Activated CD4-positive, alpha-beta T cell treated with anti-CD3 and anti-CD28 coated beads, Interleukin-2, Interleukin-6, amounts not matched to agents 100 ng/mL and 50 ng/mL, durations not matched to agents 16 hours and 8 hours (primary cell): ENCODE measurements at regions not wholly inside any gene's neighbourhood (a gene's known extent, or its start where the extent isn't known, plus 50 kb on each side); places are given as distances from the start of the nearest gene placed in this dataset.
"Not testable (repeated sequence)": the region's sequence is repeated elsewhere in the genome, so short reads cannot be mapped to it uniquely, and the experiment has no call there.

ENCODE experiments used
- DNase-seq: peaks from one replicate; pipeline ENCODE4 v3.0.0-alpha.2; 2020

DNA sequence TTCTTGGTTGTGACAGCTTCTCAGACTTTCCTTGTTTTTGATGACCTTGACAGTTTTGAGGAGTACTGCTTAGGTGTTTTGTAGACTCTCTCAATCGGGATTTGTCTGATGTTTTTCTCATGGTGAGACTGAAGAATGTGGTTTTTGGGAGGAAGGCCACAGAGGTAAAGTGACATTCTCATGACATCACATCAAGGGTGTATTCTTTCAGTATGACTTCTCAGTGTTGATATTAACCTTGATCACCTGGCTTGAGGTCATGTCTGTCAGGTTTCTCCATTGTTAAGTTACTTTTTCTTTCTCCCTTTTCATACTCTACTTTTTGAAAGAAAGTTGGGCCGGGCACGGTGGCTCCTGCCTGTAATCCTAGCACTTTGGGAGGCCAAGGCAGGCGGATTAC lies 269.9 kb downstream of the ZNF37A start:
- DNase-seq: not testable (repeated sequence)

DNA sequence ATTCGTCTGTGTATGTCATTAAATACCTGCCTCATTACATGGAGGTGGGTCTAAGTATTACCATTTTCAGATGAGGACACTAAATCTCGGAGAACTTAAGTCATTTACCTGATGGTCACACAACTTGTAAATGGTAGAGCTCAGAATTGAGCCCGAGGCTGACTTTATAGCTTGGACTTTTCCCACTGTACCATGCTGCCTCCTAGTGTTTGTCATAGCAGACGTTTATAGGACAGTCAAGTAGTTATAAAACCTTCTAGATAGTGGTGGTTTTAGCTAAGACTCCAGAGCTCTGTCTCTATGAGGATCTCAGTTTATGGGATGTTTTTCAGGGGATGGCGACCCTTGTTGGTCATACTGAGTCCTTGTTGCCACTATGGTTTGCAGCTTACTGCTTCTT lies 271.8 kb downstream of the ZNF37A start:
- DNase-seq: peak; percentile 12

DNA sequence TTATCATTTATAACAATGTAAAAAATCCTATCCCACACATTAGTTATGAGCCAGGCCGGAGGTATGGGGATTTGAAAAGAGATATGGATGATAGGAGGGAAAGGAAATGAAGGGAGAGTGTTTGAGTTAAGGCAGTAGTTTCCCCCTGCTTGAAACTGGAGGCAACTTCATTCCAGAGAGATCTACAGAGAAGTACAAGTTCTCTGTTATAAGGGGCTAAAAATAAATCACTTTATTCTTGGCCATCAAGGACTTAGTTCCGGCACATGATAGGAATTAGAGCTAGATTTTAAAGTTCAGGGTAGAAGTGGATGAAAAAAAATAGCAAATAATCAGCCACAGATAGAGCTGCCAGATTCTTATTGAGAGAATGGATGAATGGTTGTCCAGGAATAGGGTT lies 289.7 kb downstream of the ZNF37A start:
- not testable (repeated sequence) for DNase-seq

DNA sequence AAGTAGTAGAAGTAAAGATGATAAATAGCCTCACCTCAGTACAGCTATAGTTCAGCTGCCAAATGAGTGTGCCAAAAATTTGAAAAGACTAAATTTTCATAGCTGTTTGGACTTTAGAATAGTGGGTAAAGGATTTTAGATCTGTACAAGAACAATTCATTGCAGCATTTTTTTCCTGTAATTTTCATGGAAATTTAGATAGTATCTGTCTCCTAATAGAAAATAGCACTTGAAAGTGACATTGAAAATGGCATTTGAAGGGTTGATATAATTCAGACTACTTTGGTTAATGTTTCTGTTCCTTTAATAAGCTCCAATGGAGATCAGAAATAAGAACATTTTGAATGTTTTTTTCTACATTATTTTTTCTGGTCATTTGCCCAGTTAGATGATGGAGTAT lies 292.7 kb downstream of the ZNF37A start:
- DNase-seq: not testable (repeated sequence)

GRCh38 chr10:38390725-38391124 lies 296.6 kb downstream of the ZNF37A start:
- peak; percentile 53 for DNase-seq

DNA sequence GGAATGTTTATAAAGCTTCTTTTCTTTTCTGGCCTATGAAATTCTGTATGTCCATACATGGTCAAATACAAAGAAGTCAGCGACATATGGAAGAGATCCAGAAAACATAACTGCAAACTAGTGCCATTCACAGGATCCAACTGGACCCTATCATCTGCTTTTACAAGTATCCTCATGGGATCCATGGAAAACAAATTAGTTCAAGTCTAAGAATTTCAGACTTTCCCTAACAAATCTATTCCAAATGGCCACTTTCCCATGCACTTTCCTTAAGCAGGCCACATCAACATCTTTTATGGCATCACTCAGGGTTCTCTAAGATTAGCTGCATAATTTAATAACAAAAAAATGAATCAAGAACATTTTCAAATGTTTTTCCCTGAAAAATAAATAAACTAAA lies 301.3 kb downstream of the ZNF37A start:
- not testable (repeated sequence) for DNase-seq

GRCh38 chr10:38396178-38396954 lies 302.2 kb downstream of the ZNF37A start:
- not testable (repeated sequence) for DNase-seq

GRCh38 chr10:38401565-38401964 lies 307.4 kb downstream of the ZNF37A start:
- DNase-seq: not testable (repeated sequence)

GRCh38 chr10:38402442-38403346 lies 308.6 kb downstream of the ZNF37A start:
- peak; percentile 94 for DNase-seq

DNA sequence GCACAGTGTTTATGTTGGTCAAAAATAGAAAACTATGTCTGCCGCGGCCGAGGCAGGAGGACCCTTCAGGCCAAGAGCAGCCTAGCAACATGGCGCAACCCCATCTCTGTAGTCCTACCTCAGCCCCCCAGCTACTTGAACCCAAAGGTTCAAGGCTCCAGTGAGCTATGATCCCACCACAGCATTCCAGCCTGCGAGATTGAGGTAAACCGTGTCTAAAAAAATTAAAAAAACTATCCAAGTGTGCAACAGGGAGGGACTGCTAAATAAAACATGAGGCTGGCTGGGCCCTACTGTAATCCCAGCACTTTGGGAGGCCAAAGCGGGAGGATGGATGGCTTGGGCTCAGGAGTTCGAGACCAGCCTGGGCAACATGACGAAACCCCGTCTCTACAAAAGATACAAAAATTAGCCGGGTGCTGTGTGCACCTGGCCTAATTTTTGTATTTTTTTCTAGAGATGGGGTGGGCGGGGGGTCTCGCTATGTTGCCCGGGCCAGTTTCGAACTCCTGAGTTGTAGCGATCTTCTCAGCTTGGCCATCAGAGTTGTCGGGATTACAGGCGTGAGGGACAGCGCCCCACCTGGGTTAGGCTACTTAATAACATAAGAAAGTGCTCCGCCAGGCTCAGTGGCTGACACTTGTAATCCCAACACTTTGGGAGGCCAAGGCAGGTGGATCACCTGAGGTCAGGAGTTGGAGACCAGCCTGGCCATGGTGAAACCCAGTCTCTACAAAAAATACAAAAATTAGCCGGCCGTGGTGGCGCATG lies 309.4 kb downstream of the ZNF37A start:
- not testable (repeated sequence) for DNase-seq

- DNase-seq: not testable (repeated sequence)
These were observed 329.5 kb downstream of the ZNF37A start for GRCh38 chr10:38423634-38424033.

GRCh38 chr10:38430242-38430641 lies 336.1 kb downstream of the ZNF37A start:
- DNase-seq: not testable (repeated sequence)

- not testable (repeated sequence) for DNase-seq
These were observed 343.2 kb downstream of the ZNF37A start for GRCh38 chr10:38437359-38437758.

- DNase-seq: not testable (repeated sequence)
These were observed 354.6 kb downstream of the ZNF37A start for GRCh38 chr10:38448614-38449355.

DNA sequence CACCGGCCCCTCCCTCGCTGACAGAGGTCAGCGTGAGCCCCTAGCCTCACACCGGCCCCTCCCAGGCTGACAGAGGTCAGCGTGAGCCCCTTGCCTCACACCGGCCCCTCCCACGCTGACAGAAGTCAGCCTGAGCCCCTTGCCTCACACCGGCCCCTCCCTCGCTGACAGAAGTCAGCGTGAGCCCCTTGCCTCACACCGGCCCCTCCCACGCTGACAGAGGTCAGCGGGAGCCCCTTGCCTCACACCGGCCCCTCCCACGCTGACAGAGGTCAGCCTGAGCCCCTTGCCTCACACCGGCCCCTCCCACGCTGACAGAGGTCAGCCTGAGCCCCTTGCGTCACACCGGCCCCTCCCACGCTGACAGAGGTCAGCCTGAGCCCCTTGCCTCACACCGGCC lies 355.5 kb downstream of the ZNF37A start:
- not testable (repeated sequence) for DNase-seq

DNA sequence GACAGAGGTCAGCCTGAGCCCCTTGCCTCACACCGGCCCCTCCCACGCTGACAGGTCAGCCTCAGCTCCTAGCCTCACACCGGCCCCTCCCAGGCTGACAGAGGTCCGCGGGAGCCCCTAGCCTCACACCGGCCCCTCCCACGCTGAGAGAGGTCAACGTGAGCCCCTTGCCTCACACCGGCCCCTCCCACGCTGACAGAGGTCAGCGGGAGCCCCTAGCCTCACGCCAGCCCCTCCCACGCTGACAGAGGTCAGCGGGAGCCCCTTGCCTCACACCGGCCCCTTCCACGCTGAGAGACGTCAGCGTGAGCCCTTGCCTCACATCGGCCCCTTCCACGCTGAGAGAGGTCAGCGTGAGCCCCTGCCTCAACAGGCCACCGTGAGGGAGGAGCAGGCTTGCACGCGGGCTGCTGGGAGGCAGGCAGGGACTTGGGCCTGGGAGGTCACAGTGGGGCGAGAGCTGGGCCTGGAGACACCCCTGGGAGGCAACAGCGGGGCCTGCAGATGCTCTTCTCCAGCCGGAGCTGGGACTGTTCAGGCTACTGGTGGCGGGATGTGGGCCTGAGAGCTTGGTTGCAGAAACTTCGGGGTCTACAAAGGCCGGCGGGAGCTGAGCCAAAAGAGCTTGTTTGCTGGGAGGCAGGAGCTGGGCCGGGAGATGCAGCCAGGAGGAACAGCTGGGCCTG lies 356.4 kb downstream of the ZNF37A start:
- DNase-seq: not testable (repeated sequence)

DNA sequence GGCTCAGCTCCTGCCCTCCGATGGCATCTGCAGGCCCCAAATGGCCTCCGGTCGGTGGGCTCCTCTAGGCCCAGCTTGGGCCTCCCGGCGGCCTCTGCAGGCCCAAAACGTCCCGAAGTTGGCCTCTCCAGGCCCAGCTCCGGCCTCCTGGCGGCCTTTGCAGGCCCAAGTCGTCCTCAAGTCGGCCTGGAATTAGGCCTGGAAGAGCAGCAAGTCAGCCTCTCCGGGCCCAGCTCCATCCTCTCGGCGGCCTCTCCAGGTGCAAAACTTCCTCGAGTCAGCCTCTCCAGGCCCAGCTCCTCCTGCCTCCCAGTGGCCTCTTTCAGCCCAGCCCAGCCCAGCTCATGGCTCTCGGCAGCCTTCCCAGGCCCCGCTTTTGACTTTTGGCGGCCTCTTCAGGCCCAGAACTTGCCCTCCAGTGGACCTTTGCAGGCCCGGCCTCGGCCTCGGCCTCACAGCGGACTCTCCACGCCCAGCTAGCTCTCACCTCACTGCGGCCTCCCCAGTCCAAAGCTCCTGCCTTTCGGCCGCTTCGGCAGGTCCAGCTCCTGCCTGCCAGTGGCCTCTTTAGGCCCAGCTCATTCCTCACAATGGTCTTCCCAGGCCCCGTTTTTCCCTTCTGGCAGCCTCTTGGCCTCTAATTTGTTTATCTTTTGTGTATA lies 357.3 kb downstream of the ZNF37A start:
- DNase-seq: not testable (repeated sequence)
